Glomerular visceral epithelial cell (primary cell): ENCODE measurements at regions not wholly inside any gene's neighbourhood (a gene's known extent, or its start where the extent isn't known, plus 50 kb on each side); places are given as distances from the start of the nearest gene placed in this dataset.
"Not testable (repeated sequence)": the region's sequence is repeated elsewhere in the genome, so short reads cannot be mapped to it uniquely, and the experiment has no call there.

Source experiments
- DNase-seq: peaks from one replicate; pipeline ENCODE4 v3.0.0-alpha.2; 2016; ENCODE audit errors: extremely low spot score

DNA sequence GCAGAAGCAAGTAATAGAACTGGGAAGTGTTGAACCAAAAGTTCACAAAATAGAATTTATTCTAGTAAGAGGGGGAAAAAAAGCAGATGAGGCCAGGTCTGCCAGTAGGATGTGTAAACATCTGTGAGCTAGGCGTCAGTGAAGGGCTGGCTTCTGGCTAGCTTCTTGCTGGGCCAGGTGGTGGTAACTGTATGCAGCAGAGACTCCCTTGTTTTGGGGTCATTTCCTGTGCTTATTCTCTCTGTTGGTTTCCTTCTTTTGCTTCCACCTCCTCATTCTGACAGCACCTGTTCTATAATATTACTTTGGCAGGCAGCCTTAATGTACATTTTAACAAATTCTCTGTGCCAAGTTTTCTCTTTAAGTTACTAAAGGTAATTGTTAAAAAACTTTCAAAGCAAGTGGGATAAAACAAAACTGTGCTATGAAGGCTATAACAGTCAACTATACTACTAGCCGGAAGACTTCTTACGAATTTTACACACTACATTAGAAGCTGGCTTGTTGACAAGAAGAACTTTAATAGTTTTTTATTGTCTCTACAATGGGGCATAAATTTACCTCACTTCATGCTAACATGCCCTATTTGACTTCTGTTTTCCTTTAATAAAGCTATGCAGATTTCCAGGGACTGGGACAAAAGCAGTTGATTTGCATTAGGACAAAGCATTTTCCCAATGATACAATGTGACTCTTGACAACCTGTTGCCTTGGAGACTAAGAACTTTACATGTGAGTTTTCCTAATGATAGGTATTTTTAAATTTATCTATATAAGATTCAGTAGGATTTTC lies 318.8 kb upstream of the NAALADL2 start:
- DNase-seq, result no peak

DNA sequence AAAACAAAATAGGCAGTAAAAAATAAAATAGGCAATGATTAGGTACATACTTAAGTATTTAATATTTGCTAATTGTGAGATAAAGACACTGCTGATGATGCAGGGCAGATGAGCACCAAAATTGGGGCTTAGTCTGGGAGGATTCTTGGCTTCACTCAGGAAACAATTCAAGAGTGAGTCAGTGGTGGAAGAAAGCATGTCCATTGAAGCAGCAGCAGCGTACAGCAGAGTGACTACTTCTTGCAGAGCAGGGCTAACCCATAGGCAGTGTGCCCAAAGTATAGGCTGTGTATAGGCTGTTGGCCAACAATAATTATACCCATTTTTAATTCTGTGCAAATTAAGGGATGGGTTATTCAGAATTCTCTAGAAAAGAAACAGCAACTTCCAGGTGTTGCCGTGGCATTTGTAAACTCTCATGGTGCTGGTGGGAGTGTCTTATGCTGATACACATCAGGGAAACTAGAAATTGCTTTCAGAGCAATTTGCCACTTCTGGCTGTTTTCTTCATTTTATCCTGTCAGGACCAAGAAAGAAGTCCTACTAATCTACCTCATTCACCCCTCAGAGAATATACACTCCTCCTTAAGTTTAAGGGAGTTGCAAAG lies 317.3 kb upstream of the NAALADL2 start:
- DNase-seq, result no peak

GRCh38 chr3:174547801-174548435 lies 311.2 kb upstream of the NAALADL2 start:
- DNase-seq, result no peak

DNA sequence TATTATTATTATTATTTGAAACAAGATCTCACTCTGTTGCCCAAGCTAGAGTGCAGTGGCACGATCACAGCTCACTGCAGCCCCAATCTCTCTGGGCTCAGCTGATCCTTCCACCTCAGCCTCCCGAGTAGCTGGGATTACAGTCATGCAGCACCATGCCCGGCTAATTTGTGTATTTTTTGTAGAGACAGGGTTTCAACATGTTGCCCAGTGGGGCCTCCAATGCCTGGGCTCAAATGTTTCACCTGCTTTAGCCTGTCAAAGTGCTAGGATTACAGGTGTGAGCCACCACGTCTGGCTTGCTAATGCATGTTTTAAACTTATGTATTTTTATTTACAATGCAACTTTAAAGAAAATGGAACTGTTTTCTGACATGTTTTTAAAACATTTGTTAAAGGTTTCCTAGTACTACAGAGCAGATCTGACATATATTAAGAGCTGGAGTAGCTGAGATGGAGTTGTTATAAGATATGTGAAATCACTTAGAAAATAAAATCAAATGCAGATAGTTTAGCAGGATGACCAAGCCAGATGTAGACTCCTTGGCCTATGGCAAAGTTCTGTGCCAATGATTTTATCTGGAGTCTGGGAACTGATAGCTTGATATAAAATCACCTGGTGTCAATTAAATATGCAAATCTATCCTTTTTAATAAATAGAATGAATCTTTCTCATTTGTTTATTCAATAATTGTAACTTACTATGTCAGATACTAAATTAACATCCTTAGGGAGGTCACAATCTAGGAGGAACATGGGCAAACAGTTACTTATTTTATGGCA lies 310.1 kb upstream of the NAALADL2 start:
- DNase-seq, result no peak

DNA sequence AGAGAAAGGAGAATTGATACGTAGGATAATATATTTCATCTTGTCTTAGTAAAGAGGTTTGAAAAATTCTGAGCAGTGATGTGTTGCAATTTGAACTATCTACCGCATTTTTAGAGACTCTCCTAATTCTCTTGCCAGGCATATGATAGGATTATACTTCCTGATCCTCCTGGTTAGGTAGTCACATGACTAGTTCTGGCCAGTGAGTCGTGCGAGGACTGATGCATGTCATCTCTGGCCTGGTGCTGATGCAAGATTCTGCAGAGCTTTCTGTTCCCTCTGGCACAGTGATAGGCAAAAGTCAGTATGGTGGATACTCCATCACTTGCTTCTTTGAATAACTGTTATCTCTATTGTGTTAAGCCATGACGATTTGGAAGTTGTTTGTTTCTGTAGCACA lies 277.6 kb upstream of the NAALADL2 start:
- no peak for DNase-seq

GRCh38 chr3:174583396-174583795 lies 275.7 kb upstream of the NAALADL2 start:
- DNase-seq, result no peak

- DNase-seq, result not testable (repeated sequence)
Measured at GRCh38 chr3:174587137-174587536, 272.0 kb upstream of the NAALADL2 start.

- no peak for DNase-seq
Measured at GRCh38 chr3:174596447-174596982, 262.6 kb upstream of the NAALADL2 start.

DNA sequence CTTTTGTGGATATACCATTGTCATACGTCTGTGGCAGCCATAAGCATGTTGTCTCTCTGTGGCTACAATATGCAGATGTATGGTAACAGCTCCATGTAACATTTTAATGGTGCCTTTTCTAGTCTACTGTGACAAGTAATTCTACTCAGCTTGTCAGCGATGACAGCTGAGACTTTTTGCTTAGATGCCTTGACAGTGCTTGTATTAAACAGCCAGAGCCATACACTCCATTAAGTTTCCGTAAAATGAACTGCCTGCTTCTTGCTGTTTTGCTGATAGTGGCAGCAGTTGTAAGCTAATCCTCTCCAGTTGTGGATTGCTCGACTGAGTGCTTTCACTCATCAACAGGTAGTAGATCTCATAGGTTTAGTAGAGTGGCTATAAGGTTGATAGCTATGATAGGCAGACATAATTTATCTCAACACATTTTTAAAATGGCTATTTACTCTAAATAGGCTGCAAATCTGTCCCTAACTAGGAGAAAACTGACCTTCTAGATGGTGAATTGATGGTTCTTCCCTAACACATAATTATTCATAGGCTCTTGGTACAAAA lies 260.2 kb upstream of the NAALADL2 start:
- DNase-seq, result no peak

- no peak for DNase-seq
Measured at GRCh38 chr3:174613173-174613572, 246.0 kb upstream of the NAALADL2 start.

GRCh38 chr3:174614036-174614435 lies 245.1 kb upstream of the NAALADL2 start:
- DNase-seq, result no peak

- no peak for DNase-seq
Measured at GRCh38 chr3:174618368-174619080, 240.6 kb upstream of the NAALADL2 start.

DNA sequence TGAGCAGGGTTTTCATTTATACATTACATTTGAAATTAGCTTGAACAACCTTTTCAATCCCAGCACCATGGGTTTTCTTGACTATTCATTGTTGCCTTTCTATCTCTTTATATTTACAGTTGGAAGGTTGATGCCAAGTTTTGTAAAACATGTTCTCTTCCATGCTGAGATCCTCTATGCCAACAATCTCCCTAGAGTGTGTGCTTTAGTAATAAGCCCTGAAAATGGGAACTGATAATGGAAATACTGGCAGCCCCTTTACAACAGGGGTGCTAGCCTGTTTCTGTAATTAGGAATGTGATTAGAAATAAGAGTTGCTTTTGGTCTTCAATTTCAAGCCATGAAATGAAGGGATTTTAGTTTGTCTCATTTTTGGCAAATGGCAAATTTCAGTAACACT lies 239.9 kb upstream of the NAALADL2 start:
- DNase-seq, result no peak

DNA sequence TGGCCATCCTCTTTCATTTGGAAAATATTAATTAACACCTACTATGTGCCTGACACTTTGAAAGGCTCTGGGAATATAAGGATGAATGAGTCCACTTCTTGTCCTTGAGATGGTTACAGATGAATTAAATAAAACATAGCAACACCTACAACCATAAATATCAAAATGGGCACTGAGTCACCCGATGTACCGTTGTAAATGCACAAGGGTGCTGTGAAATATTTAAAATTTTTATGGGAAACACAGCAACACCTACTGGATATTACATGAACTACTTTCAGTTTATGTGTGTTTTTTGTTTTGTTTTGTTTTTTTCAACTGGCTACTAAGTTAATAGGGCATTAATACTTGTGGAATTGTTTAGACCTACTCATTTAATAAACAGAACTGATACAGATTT lies 239.0 kb upstream of the NAALADL2 start:
- no peak for DNase-seq

DNA sequence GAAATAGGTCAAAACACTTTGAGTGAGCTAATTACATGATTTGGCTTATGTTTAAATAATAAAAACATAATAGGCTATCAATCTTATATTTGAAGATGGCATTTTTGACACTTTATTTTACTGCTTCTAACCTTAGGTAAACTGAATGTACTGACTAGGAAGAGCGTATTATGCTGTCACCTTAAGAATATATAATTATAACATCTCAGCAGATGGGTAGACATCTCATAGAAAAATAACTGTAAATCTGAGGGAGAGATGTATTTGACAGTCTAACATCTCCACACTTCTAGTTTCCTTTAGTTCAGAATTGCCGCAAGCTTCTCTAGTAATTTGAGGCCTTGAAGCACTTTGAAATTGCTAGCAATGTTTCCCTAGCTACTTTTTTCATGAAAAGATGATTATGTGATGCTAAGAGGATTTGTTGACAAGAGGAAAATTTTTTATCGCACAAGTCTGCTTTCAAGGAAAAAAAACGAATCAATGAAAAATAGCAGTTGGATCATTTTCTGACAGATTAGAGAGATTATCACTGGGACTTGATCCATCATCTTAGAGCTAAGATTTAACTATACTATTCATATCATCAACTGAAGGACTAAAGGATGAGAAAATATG lies 238.2 kb upstream of the NAALADL2 start:
- no peak for DNase-seq

- DNase-seq, result no peak
Measured at GRCh38 chr3:174633342-174633741, 225.8 kb upstream of the NAALADL2 start.

GRCh38 chr3:174636451-174636850 lies 222.7 kb upstream of the NAALADL2 start:
- DNase-seq, result no peak

DNA sequence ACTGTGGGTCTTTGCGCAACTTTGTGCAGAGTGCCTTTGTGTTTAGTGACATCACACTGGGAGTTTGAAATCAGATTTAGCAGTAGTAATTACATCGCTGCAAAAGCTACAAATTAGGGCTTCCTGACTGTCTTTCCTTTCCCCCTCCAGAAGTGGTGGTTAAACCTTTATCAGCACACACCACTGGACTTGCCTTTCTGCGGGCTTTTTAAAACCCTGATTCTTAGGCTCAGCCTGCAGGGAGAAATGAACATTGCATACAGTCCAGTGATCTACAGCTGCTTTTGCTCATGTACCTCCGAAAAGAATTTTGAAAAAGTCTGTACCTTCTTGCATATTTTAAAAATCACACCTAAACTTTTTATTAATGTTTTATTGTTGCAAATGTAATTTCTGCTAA lies 219.7 kb upstream of the NAALADL2 start:
- no peak for DNase-seq

DNA sequence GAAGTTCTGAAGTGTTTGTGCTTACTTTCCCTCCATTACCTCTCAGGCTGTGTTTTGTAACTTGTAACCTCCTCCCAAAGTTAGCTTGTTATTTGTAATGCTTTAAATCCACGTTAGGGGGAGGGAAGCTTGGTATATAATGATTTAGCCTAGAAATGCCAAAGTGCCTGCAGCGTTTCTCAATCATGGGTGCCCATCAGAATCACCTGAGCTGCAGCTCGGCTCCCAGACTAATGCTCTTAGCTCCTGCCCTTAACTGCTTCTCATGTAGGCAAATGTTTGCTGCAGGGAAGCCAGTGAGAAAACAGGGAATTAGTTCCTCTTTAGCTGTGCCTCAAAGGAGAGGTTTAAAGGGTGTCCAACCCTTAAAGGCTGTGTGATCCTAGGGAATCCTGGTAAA lies 219.2 kb upstream of the NAALADL2 start:
- no peak for DNase-seq

DNA sequence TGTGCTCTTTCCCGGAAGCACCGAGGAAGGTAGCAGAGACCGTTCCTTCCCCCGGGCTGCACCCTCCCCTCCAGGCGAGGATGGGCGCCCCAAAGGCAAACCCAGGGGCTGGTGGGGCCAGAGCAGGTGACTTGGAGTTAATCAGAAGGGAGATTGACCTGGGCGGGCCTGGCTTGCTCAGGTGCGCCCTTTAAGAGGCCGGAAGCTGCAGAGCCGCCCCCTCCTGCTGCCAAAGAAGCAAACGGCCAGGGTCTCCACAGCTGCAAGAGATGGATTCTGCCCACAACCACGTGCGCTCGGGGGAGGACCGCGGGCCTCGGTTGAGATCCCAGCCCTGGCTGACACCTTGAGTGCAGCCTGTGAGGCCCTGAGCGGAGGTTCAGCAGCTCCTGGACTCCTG lies 218.2 kb upstream of the NAALADL2 start:
- DNase-seq, result no peak

- no peak for DNase-seq
Measured at GRCh38 chr3:174644287-174644686, 214.8 kb upstream of the NAALADL2 start.
